Hepatocyte (in vitro differentiated cells): ENCODE measurements at regions not wholly inside any gene's neighbourhood (a gene's known extent, or its start where the extent isn't known, plus 50 kb on each side); places are given as distances from the start of the nearest gene placed in this dataset.

Source experiments
- CTCF ChIP-seq: fragments of 200-600 bp; sonication (generic); IDR thresholded peaks from 2 replicates; pipeline ENCODE4 v1.5.1; 2016; ENCODE audit warnings: antibody characterized with exemption, mild to moderate bottlenecking; ENCODE audit not compliant: poor library complexity
- EZH2 ChIP-seq: fragments of 200-600 bp; sonication (generic); IDR thresholded peaks from 2 replicates; pipeline ENCODE4 v1.6.1; 2016; ENCODE audit warnings: antibody characterized with exemption, mild to moderate bottlenecking, borderline replicate concordance
- EZH2phosphoT487 ChIP-seq: fragments of 200-600 bp; sonication (generic); IDR thresholded peaks from one replicate; pipeline ENCODE4 v1.6.1; 2018; ENCODE audit warnings: antibody characterized with exemption, mild to moderate bottlenecking, low read depth, moderate library complexity; ENCODE audit not compliant: unreplicated experiment, severe bottlenecking

- no peak for TF ChIP-seq CTCF
- no peak for TF ChIP-seq EZH2
- TF ChIP-seq EZH2phosphoT487, result no peak
These were observed 217.0 kb upstream of the DTNA start for GRCh38 chr18:34493099-34493544.
